WTC11 (cell line): ENCODE measurements at regions not wholly inside any gene's neighbourhood (a gene's known extent, or its start where the extent isn't known, plus 50 kb on each side); places are given as distances from the start of the nearest gene placed in this dataset.

Experiments
- ATAC-seq: fragments of 200-7000 bp; cut with Tn5 transposase; 2 replicates; pipeline ENCODE4 v1.10.0; 2021; ENCODE audit warnings: mild to moderate bottlenecking, moderate library complexity
- CTCF ChIA-PET: fragments of 300-600 bp; sonication (Branson Sonifier 250); formaldehyde crosslinking; loops from one replicate; lab custom pipeline; 2021; ENCODE audit warnings: antibody characterized with exemption; lab: Charles Lee
- POLR2A ChIA-PET: fragments of 350-600 bp; sonication (Branson Sonifier 250); formaldehyde crosslinking; loops from one replicate; lab custom pipeline; 2021; ENCODE audit warnings: antibody characterized with exemption; lab: Charles Lee
- DNase-seq: peaks from one replicate; pipeline ENCODE4 v3.0.0; 2021; ENCODE audit warnings: low spot score
- H3K27ac Mint-ChIP-seq: 2 replicates; pipeline ENCODE4 v1.8.0; 2021; ENCODE audit warnings: mixed read lengths
- H3K27me3 Mint-ChIP-seq: 2 replicates; pipeline ENCODE4 v1.8.0; 2021; ENCODE audit warnings: low read depth, mild to moderate bottlenecking, moderate library complexity, mixed read lengths
- H3K36me3 Mint-ChIP-seq: 2 replicates; pipeline ENCODE4 v1.8.0; 2021; ENCODE audit warnings: mixed read lengths
- H3K4me1 Mint-ChIP-seq: 2 replicates; pipeline ENCODE4 v1.8.0; 2022; ENCODE audit warnings: mixed read lengths
- H3K4me3 Mint-ChIP-seq: 2 replicates; pipeline ENCODE4 v1.8.0; 2021; ENCODE audit warnings: mild to moderate bottlenecking, moderate library complexity, mixed read lengths
- H3K9me3 Mint-ChIP-seq: 2 replicates; pipeline ENCODE4 v1.8.0; 2021; ENCODE audit warnings: mixed read lengths
- CREM ChIP-seq: sonication (generic); formaldehyde crosslinking; IDR thresholded peaks from 2 replicates; pipeline ENCODE4 v1.8.1; 2022; ENCODE audit warnings: mild to moderate bottlenecking, missing genetic modification reagents, moderate library complexity
- ELF4 ChIP-seq: sonication (generic); formaldehyde crosslinking; IDR thresholded peaks from 2 replicates; pipeline ENCODE4 v1.8.1; 2022; ENCODE audit warnings: low read depth, mild to moderate bottlenecking, moderate library complexity, missing genetic modification reagents
- GRHL2 ChIP-seq: fragments of 250-450 bp; sonication (Bioruptor Pico); IDR thresholded peaks from 2 replicates; pipeline ENCODE4 v1.8.0; 2022; ENCODE audit warnings: mild to moderate bottlenecking, moderate library complexity; ENCODE audit not compliant: insufficient replicate concordance, severe bottlenecking
- MXD4 ChIP-seq: fragments of 250-450 bp; sonication (Bioruptor Pico); IDR thresholded peaks from 2 replicates; pipeline ENCODE4 v1.8.0; 2021; ENCODE audit warnings: mild to moderate bottlenecking, moderate library complexity, borderline replicate concordance
- NFYB ChIP-seq: sonication (generic); formaldehyde crosslinking; conservative IDR thresholded peaks from 2 replicates; pipeline ENCODE4 v1.8.0; 2022; ENCODE audit warnings: low read depth, missing genetic modification reagents
- OVOL2 ChIP-seq: fragments of 250-450 bp; sonication (Bioruptor Pico); IDR thresholded peaks from 2 replicates; pipeline ENCODE4 v1.9.0; 2021; ENCODE audit warnings: mild to moderate bottlenecking, borderline replicate concordance
- PRRX2 ChIP-seq: fragments of 250-450 bp; sonication (Bioruptor Pico); IDR thresholded peaks from 2 replicates; pipeline ENCODE4 v1.8.0; 2021; ENCODE audit warnings: mild to moderate bottlenecking
- RELA ChIP-seq: sonication (generic); formaldehyde crosslinking; IDR thresholded peaks from 2 replicates; pipeline ENCODE4 v1.8.1; 2022; ENCODE audit warnings: missing genetic modification reagents, mild to moderate bottlenecking, borderline replicate concordance
- SMAD3 ChIP-seq: sonication (generic); formaldehyde crosslinking; IDR thresholded peaks from 2 replicates; pipeline ENCODE4 v1.8.0; 2022; ENCODE audit warnings: missing genetic modification reagents, mild to moderate bottlenecking, borderline replicate concordance
- SOX15 ChIP-seq: fragments of 250-450 bp; sonication (Bioruptor Pico); IDR thresholded peaks from 2 replicates; pipeline ENCODE4 v1.9.0; 2021; ENCODE audit warnings: mild to moderate bottlenecking
- TEAD4 ChIP-seq: sonication (generic); formaldehyde crosslinking; IDR thresholded peaks from 2 replicates; pipeline ENCODE4 v1.8.0; 2022; ENCODE audit warnings: mild to moderate bottlenecking, missing genetic modification reagents
- ZNF232 ChIP-seq: sonication (generic); formaldehyde crosslinking; IDR thresholded peaks from 2 replicates; pipeline ENCODE4 v1.8.0; 2022; ENCODE audit warnings: mild to moderate bottlenecking, missing genetic modification reagents
- ZNF317 ChIP-seq: sonication (generic); formaldehyde crosslinking; IDR thresholded peaks from 2 replicates; pipeline ENCODE4 v1.8.1; 2023; ENCODE audit warnings: low read depth, mild to moderate bottlenecking, moderate library complexity, missing genetic modification reagents, borderline replicate concordance
- ZNF396 ChIP-seq: fragments of 250-450 bp; sonication (Bioruptor Pico); IDR thresholded peaks from 2 replicates; pipeline ENCODE4 v1.8.0; 2021; ENCODE audit warnings: mild to moderate bottlenecking, moderate library complexity, borderline replicate concordance
- ZNF671 ChIP-seq: fragments of 250-450 bp; sonication (Bioruptor Pico); IDR thresholded peaks from 2 replicates; pipeline ENCODE4 v1.8.0; 2021; ENCODE audit warnings: mild to moderate bottlenecking
- TF ChIP-seq, protein P1 (sequence below): sonication (generic); formaldehyde crosslinking; IDR thresholded peaks from 2 replicates; pipeline ENCODE4 v1.8.1; 2022; ENCODE audit warnings: mild to moderate bottlenecking, missing genetic modification reagents, moderate library complexity, borderline replicate concordance
- TF ChIP-seq, protein P2 (sequence below): fragments of 250-450 bp; sonication (Bioruptor Pico); IDR thresholded peaks from 2 replicates; pipeline ENCODE4 v1.8.0; 2021; ENCODE audit warnings: mild to moderate bottlenecking
- TF ChIP-seq, protein P3 (sequence below): sonication (generic); formaldehyde crosslinking; IDR thresholded peaks from 2 replicates; pipeline ENCODE4 v1.8.1; 2023; ENCODE audit warnings: mild to moderate bottlenecking, missing genetic modification reagents, moderate library complexity
- TF ChIP-seq, protein P4 (sequence below): sonication (generic); formaldehyde crosslinking; IDR thresholded peaks from 2 replicates; pipeline ENCODE4 v1.8.0; 2022; ENCODE audit warnings: missing genetic modification reagents
- TF ChIP-seq, protein P5 (sequence below): sonication (generic); formaldehyde crosslinking; IDR thresholded peaks from 2 replicates; pipeline ENCODE4 v1.8.1; 2023; ENCODE audit warnings: mild to moderate bottlenecking, missing genetic modification reagents
- TF ChIP-seq, protein P6 (sequence below): sonication (generic); formaldehyde crosslinking; conservative IDR thresholded peaks from 2 replicates; pipeline ENCODE4 v1.8.1; 2023; ENCODE audit warnings: mild to moderate bottlenecking, low read depth, missing genetic modification reagents, moderate library complexity
- TF ChIP-seq, protein P7 (sequence below): sonication (generic); formaldehyde crosslinking; IDR thresholded peaks from 2 replicates; pipeline ENCODE4 v1.8.1; 2022; ENCODE audit warnings: mild to moderate bottlenecking, moderate library complexity, missing genetic modification reagents

DNA sequence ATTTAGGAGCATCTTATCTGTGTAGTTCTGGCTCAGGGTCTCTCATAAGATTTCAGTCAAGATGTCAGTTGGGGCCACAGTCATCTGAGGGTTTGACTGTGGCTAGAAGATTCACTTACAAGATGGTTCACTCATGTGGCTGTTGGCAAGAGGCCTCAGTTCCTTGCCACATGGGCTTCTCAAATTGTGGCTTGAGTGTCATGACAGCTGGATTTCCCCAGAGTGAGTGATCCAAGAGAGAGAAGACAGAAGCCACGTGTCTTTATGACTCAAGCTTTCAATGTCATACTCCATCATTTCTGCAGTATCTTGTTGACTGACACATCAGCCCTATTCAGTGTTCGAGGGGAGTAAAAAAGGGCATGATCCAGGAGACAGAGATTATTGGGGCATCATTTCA, 131.3 kb upstream of the AP1S2 start:
- no peak for DNase-seq
- peaks cover 2% of the 10 kb centered on the region; the same call in 1 of the 2 replicates for H3K36me3 Mint-ChIP-seq
- no peak overlapping the region for H3K4me3 Mint-ChIP-seq
- ChIA-PET POLR2A (no interaction called here), CTCF (no interaction called here)
- H3K4me1 Mint-ChIP-seq: peaks cover 10% of the 10 kb centered on the region
- H3K9me3 Mint-ChIP-seq: peaks cover 7% of the 10 kb centered on the region
- no peak for ATAC-seq
- no peak overlapping the region for H3K27ac Mint-ChIP-seq
- TF ChIP-seq, protein P1, sequence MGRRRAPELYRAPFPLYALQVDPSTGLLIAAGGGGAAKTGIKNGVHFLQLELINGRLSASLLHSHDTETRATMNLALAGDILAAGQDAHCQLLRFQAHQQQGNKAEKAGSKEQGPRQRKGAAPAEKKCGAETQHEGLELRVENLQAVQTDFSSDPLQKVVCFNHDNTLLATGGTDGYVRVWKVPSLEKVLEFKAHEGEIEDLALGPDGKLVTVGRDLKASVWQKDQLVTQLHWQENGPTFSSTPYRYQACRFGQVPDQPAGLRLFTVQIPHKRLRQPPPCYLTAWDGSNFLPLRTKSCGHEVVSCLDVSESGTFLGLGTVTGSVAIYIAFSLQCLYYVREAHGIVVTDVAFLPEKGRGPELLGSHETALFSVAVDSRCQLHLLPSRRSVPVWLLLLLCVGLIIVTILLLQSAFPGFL (CRISPR knock-in tag): no peak
- TF ChIP-seq SMAD3 (CRISPR knock-in tag): no peak
- no peak for TF ChIP-seq ZNF396 (CRISPR knock-in tag)
- no peak for TF ChIP-seq SOX15 (CRISPR knock-in tag)
- TF ChIP-seq ZNF671 (CRISPR knock-in tag): no peak
- TF ChIP-seq, protein P2, sequence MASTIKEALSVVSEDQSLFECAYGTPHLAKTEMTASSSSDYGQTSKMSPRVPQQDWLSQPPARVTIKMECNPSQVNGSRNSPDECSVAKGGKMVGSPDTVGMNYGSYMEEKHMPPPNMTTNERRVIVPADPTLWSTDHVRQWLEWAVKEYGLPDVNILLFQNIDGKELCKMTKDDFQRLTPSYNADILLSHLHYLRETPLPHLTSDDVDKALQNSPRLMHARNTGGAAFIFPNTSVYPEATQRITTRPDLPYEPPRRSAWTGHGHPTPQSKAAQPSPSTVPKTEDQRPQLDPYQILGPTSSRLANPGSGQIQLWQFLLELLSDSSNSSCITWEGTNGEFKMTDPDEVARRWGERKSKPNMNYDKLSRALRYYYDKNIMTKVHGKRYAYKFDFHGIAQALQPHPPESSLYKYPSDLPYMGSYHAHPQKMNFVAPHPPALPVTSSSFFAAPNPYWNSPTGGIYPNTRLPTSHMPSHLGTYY: no peak
- TF ChIP-seq, protein P3, sequence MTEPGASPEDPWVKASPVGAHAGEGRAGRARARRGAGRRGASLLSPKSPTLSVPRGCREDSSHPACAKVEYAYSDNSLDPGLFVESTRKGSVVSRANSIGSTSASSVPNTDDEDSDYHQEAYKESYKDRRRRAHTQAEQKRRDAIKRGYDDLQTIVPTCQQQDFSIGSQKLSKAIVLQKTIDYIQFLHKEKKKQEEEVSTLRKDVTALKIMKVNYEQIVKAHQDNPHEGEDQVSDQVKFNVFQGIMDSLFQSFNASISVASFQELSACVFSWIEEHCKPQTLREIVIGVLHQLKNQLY (CRISPR knock-in tag): no peak
- TF ChIP-seq MXD4: no peak
- TF ChIP-seq OVOL2: no peak
- TF ChIP-seq GRHL2 (CRISPR knock-in tag): no peak
- H3K27me3 Mint-ChIP-seq: peaks cover 3% of the 10 kb centered on the region; the same call in 1 of the 2 replicates

DNA sequence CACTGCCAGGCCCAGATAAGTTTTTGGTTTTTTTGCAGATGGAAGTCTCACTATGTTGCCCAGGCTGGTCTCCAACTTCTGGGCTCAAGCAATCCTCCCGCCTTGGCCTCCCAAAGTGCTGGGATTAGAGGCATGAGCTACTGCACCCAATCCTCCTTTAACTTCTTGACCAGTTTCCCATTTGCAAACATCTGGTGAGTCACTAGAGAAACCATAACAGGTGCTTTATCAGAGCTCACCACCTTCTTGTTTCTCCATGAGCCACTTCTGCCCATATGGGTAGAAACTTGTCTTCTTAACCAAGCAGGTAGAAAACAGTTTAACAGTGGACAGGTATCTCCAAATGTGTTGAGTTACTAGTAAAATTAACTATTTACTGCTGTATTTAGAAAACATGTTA, 128.4 kb upstream of the AP1S2 start:
- ATAC-seq (no peak), DNase-seq (no peak)
- H3K4me1 Mint-ChIP-seq: no peaks in the 10 kb centered on the region
- peaks cover 3% of the 10 kb centered on the region; the same call in 1 of the 2 replicates for H3K27me3 Mint-ChIP-seq
- CTCF ChIA-PET: no interaction called here
- H3K4me3 Mint-ChIP-seq: no peak overlapping the region
- POLR2A ChIA-PET: no interaction called here
- H3K9me3 Mint-ChIP-seq: peaks cover 7% of the 10 kb centered on the region
- peaks cover 2% of the 10 kb centered on the region; the same call in 1 of the 2 replicates for H3K36me3 Mint-ChIP-seq
- no peak overlapping the region for H3K27ac Mint-ChIP-seq
- no peak for TF ChIP-seq TEAD4 (CRISPR knock-in tag)
- no peak for TF ChIP-seq ZNF317 (CRISPR knock-in tag)
- TF ChIP-seq, protein P4, sequence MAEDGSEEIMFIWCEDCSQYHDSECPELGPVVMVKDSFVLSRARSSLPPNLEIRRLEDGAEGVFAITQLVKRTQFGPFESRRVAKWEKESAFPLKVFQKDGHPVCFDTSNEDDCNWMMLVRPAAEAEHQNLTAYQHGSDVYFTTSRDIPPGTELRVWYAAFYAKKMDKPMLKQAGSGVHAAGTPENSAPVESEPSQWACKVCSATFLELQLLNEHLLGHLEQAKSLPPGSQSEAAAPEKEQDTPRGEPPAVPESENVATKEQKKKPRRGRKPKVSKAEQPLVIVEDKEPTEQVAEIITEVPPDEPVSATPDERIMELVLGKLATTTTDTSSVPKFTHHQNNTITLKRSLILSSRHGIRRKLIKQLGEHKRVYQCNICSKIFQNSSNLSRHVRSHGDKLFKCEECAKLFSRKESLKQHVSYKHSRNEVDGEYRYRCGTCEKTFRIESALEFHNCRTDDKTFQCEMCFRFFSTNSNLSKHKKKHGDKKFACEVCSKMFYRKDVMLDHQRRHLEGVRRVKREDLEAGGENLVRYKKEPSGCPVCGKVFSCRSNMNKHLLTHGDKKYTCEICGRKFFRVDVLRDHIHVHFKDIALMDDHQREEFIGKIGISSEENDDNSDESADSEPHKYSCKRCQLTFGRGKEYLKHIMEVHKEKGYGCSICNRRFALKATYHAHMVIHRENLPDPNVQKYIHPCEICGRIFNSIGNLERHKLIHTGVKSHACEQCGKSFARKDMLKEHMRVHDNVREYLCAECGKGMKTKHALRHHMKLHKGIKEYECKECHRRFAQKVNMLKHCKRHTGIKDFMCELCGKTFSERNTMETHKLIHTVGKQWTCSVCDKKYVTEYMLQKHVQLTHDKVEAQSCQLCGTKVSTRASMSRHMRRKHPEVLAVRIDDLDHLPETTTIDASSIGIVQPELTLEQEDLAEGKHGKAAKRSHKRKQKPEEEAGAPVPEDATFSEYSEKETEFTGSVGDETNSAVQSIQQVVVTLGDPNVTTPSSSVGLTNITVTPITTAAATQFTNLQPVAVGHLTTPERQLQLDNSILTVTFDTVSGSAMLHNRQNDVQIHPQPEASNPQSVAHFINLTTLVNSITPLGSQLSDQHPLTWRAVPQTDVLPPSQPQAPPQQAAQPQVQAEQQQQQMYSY (CRISPR knock-in tag): no peak
- TF ChIP-seq, protein P5, sequence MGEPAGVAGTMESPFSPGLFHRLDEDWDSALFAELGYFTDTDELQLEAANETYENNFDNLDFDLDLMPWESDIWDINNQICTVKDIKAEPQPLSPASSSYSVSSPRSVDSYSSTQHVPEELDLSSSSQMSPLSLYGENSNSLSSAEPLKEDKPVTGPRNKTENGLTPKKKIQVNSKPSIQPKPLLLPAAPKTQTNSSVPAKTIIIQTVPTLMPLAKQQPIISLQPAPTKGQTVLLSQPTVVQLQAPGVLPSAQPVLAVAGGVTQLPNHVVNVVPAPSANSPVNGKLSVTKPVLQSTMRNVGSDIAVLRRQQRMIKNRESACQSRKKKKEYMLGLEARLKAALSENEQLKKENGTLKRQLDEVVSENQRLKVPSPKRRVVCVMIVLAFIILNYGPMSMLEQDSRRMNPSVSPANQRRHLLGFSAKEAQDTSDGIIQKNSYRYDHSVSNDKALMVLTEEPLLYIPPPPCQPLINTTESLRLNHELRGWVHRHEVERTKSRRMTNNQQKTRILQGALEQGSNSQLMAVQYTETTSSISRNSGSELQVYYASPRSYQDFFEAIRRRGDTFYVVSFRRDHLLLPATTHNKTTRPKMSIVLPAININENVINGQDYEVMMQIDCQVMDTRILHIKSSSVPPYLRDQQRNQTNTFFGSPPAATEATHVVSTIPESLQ (CRISPR knock-in tag): no peak
- no peak for TF ChIP-seq RELA (CRISPR knock-in tag)
- no peak for TF ChIP-seq ZNF232 (CRISPR knock-in tag)
- no peak for TF ChIP-seq SMAD3 (CRISPR knock-in tag)
- no peak for TF ChIP-seq ELF4 (CRISPR knock-in tag)
- TF ChIP-seq, protein P6, sequence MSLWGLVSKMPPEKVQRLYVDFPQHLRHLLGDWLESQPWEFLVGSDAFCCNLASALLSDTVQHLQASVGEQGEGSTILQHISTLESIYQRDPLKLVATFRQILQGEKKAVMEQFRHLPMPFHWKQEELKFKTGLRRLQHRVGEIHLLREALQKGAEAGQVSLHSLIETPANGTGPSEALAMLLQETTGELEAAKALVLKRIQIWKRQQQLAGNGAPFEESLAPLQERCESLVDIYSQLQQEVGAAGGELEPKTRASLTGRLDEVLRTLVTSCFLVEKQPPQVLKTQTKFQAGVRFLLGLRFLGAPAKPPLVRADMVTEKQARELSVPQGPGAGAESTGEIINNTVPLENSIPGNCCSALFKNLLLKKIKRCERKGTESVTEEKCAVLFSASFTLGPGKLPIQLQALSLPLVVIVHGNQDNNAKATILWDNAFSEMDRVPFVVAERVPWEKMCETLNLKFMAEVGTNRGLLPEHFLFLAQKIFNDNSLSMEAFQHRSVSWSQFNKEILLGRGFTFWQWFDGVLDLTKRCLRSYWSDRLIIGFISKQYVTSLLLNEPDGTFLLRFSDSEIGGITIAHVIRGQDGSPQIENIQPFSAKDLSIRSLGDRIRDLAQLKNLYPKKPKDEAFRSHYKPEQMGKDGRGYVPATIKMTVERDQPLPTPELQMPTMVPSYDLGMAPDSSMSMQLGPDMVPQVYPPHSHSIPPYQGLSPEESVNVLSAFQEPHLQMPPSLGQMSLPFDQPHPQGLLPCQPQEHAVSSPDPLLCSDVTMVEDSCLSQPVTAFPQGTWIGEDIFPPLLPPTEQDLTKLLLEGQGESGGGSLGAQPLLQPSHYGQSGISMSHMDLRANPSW: no peak
- TF ChIP-seq, protein P1 (CRISPR knock-in tag): no peak
- TF ChIP-seq, protein P7, sequence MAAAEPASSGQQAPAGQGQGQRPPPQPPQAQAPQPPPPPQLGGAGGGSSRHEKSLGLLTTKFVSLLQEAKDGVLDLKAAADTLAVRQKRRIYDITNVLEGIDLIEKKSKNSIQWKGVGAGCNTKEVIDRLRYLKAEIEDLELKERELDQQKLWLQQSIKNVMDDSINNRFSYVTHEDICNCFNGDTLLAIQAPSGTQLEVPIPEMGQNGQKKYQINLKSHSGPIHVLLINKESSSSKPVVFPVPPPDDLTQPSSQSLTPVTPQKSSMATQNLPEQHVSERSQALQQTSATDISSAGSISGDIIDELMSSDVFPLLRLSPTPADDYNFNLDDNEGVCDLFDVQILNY (CRISPR knock-in tag): no peak
- TF ChIP-seq PRRX2 (CRISPR knock-in tag): no peak
- no peak for TF ChIP-seq NFYB (CRISPR knock-in tag)
- TF ChIP-seq CREM (CRISPR knock-in tag): no peak
- no peak for TF ChIP-seq ZNF396 (CRISPR knock-in tag)
